Tibial artery (tissue), 4 donors: ENCODE measurements at regions not wholly inside any gene's neighbourhood (a gene's known extent, or its start where the extent isn't known, plus 50 kb on each side); places are given as distances from the start of the nearest gene placed in this dataset.

ENCODE experiments used
- DNase-seq, 2 donors: peaks; one replicate each; pipeline ENCODE4 v3.0.0-alpha.2; 2019
- H3K27ac ChIP-seq, 2 donors: fragments of 200-600 bp; sonication (generic) in 1 of 2; 1 replicate in 1 of 2; 2 replicates in 1 of 2; pipeline ENCODE4 v1.5.1; 2018 to 2019; ENCODE audit warnings: mild to moderate bottlenecking in 1 of 2
- H3K27me3 ChIP-seq, 2 donors: fragments of 200-600 bp; sonication (generic) in 1 of 2; one replicate each; pipeline versions ENCODE4 v1.5.1 to v1.6.0; 2016 to 2019
- H3K36me3 ChIP-seq, 3 donors: fragments of 200-600 bp; sonication (generic) in 2 of 3; one replicate each; pipeline ENCODE4 v1.5.1; 2016 to 2019; ENCODE audit warnings: mild to moderate bottlenecking in 2 of 3
- H3K4me1 ChIP-seq, 4 donors: fragments of 200-600 bp; sonication (generic) in 2 of 4; 1 replicate in 3 of 4; 2 replicates in 1 of 4; pipeline ENCODE4 v1.5.1; 2016 to 2019
- H3K4me3 ChIP-seq, 2 donors: fragments of 200-600 bp; sonication (generic) in 1 of 2; 1 replicate in 1 of 2; 2 replicates in 1 of 2; pipeline ENCODE4 v1.5.1; 2018 to 2019; ENCODE audit warnings: mild to moderate bottlenecking in 2 of 2
- H3K9me3 ChIP-seq, 3 donors: fragments of 200-600 bp; sonication (generic) in 1 of 3; one replicate each; pipeline ENCODE4 v1.5.1; 2016 to 2019
- CTCF ChIP-seq, 2 experiments: fragments of 200-600 bp in 1 of 2; fragments of 450-650 bp in 1 of 2; IDR thresholded peaks; one replicate each; pipeline ENCODE4 v1.5.1; 2017 to 2019; ENCODE audit warnings: antibody characterized with exemption in 2 of 2, mild to moderate bottlenecking in 1 of 2, moderate library complexity in 1 of 2
- intact Hi-C: fragments of 100-400 bp; cut with DNase I; formaldehyde crosslinking; loops from one replicate; pipeline ENCODE4 v1.15.0; 2023; ENCODE audit warnings: low total_unique reads

- no peak overlapping the region for H3K27ac ChIP-seq
- peaks cover 0 to 3% (median 0%) of the 10 kb centered on the region in 4 donors for H3K4me1 ChIP-seq
- no peak for TF ChIP-seq CTCF (IDR thresholded peaks at IDR 0.05)
- H3K9me3 ChIP-seq, result no peaks in the 10 kb centered on the region
- H3K4me3 ChIP-seq, result no peak overlapping the region
- no peaks in the 10 kb centered on the region for H3K36me3 ChIP-seq
- no peak for DNase-seq
- H3K27me3 ChIP-seq, result no peaks in the 10 kb centered on the region
- intact Hi-C loops, result no loop called here
These were observed 277.0 kb upstream of the C1orf87 start for GRCh38 chr1:60350531-60350930.

- Histone ChIP-seq H3K36me3 (no peaks in the 10 kb centered on the region), H3K9me3 (no peaks in the 10 kb centered on the region), H3K27me3 (no peaks in the 10 kb centered on the region), H3K4me1 (peaks cover 0 to 6% (median 0%) of the 10 kb centered on the region in 4 donors), H3K4me3 (no peak overlapping the region), H3K27ac (no peak overlapping the region)
- DNase-seq, result no peak
- TF ChIP-seq CTCF (IDR thresholded peaks at IDR 0.05), result no peak
- intact Hi-C loops, result no loop called here
These were observed 275.3 kb upstream of the C1orf87 start for GRCh38 chr1:60348884-60349283.

GRCh38 chr1:60345621-60346020 lies 272.1 kb upstream of the C1orf87 start:
- peaks cover 0 to 6% (median 0%) of the 10 kb centered on the region in 4 donors for H3K4me1 ChIP-seq
- H3K36me3 ChIP-seq, result no peaks in the 10 kb centered on the region
- H3K4me3 ChIP-seq, result no peak overlapping the region
- H3K27me3 ChIP-seq, result no peaks in the 10 kb centered on the region
- no peak overlapping the region for H3K27ac ChIP-seq
- DNase-seq, result no peak
- intact Hi-C loops, result no loop called here
- TF ChIP-seq CTCF (IDR thresholded peaks at IDR 0.05), result no peak
- H3K9me3 ChIP-seq, result no peaks in the 10 kb centered on the region

- H3K9me3 ChIP-seq, result no peaks in the 10 kb centered on the region
- no peak for TF ChIP-seq CTCF (IDR thresholded peaks at IDR 0.05)
These were observed 271.5 kb upstream of the C1orf87 start for GRCh38 chr1:60345049-60345448.

GRCh38 chr1:60343736-60344135 lies 270.2 kb upstream of the C1orf87 start:
- H3K4me3 ChIP-seq, result no peak overlapping the region
- H3K27ac ChIP-seq, result no peak overlapping the region
- no peaks in the 10 kb centered on the region for H3K27me3 ChIP-seq
- no peaks in the 10 kb centered on the region for H3K9me3 ChIP-seq
- intact Hi-C loops, result no loop called here
- H3K4me1 ChIP-seq, result peaks cover 0 to 6% (median 0%) of the 10 kb centered on the region in 4 donors
- TF ChIP-seq CTCF (IDR thresholded peaks at IDR 0.05), result no peak
- DNase-seq, result no peak
- no peaks in the 10 kb centered on the region for H3K36me3 ChIP-seq

More at GRCh38 chr1:60345049-60345448, 271.5 kb upstream of the C1orf87 start:
- Histone ChIP-seq H3K27ac (no peak overlapping the region), H3K4me1 (peaks cover 0 to 6% (median 0%) of the 10 kb centered on the region in 4 donors), H3K4me3 (no peak overlapping the region), H3K27me3 (no peaks in the 10 kb centered on the region), H3K36me3 (no peaks in the 10 kb centered on the region)
- no peak for DNase-seq
- intact Hi-C loops, result no loop called here

GRCh38 chr1:60342569-60342968 lies 269.0 kb upstream of the C1orf87 start:
- no peak for DNase-seq
- TF ChIP-seq CTCF (IDR thresholded peaks at IDR 0.05), result no peak

More at GRCh38 chr1:60342569-60342968, 269.0 kb upstream of the C1orf87 start:
- H3K27ac ChIP-seq, result no peak overlapping the region
- H3K36me3 ChIP-seq, result no peaks in the 10 kb centered on the region
- H3K4me1 ChIP-seq, result peaks cover 0 to 6% (median 0%) of the 10 kb centered on the region in 4 donors
- intact Hi-C loops, result no loop called here
- H3K27me3 ChIP-seq, result no peaks in the 10 kb centered on the region
- no peak overlapping the region for H3K4me3 ChIP-seq
- no peaks in the 10 kb centered on the region for H3K9me3 ChIP-seq
